ENCODE measurements at regions not wholly inside any gene's neighbourhood (a gene's known extent, or its start where the extent isn't known, plus 50 kb on each side); places are given as distances from the start of the nearest gene placed in this dataset.

DNA sequence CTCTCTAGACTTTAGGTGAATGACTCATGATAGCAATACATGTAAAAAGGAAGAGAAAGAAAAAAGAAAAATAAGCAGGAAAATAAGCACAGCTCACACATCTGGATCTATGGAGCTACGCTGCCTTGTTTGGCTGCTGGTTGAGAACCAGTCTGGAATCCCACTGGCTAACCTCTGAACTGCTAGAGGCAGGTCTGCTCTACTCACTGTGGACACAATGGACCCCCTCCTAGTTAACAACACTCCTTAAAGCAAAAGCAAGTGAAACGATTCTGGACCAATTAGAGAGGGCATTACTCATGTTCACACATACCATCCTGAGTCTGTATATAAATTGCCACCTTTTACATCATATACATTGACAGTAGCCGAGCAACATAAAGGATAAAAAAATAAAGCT, 383.2 kb upstream of the FLRT2 start:
- TF ChIP-seq POLR2A (IDR thresholded peaks at IDR 0.05) (no peak), POLR2AphosphoS5 (IDR thresholded peaks at IDR 0.05) (no peak)
- TF ChIP-seq, protein P1, sequence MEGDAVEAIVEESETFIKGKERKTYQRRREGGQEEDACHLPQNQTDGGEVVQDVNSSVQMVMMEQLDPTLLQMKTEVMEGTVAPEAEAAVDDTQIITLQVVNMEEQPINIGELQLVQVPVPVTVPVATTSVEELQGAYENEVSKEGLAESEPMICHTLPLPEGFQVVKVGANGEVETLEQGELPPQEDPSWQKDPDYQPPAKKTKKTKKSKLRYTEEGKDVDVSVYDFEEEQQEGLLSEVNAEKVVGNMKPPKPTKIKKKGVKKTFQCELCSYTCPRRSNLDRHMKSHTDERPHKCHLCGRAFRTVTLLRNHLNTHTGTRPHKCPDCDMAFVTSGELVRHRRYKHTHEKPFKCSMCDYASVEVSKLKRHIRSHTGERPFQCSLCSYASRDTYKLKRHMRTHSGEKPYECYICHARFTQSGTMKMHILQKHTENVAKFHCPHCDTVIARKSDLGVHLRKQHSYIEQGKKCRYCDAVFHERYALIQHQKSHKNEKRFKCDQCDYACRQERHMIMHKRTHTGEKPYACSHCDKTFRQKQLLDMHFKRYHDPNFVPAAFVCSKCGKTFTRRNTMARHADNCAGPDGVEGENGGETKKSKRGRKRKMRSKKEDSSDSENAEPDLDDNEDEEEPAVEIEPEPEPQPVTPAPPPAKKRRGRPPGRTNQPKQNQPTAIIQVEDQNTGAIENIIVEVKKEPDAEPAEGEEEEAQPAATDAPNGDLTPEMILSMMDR (IDR thresholded peaks at IDR 0.05) = no peak

Measured in upper lobe of left lung (tissue), 4 donors.